ENCODE measurements at regions not wholly inside any gene's neighbourhood (a gene's known extent, or its start where the extent isn't known, plus 50 kb on each side); places are given as distances from the start of the nearest gene placed in this dataset.

DNA sequence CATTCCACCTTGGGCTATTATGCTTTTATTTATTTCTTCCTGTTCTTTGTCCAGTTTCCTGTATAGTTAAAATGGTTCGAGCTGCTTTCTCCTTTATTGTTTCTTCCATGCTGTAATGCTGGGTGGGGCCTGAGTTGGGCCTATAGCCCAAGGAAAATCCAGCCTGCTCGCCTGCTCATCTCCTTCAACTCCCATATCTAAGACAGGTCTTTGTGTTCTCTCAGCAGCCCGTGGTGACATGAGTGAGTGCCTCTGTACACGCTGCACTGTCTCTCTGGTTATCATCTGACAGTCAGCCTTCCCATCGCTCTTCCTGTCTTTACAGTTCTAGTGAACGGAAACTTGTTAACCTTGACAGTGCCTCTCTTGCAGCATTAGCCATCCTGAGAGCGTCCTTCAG lies 221.9 kb upstream of the SLC10A2 start:
- TF ChIP-seq POLR2A (IDR thresholded peaks at IDR 0.05; ENCODE audit: low read depth, low read length), result no peak
- no peak for TF ChIP-seq CTCF (conservative IDR thresholded peaks at IDR 0.05; ENCODE audit: low read depth, low read length)
- TF ChIP-seq RCOR1 (IDR thresholded peaks at IDR 0.05; ENCODE audit: insufficient replicate concordance, low read length), result no peak
- TF ChIP-seq MXI1 (IDR thresholded peaks at IDR 0.05; ENCODE audit: borderline replicate concordance, low read depth, low read length), result no peak
- no peak for TF ChIP-seq BHLHE40 (IDR thresholded peaks at IDR 0.05; ENCODE audit: low read depth, low read length)
- TF ChIP-seq NFE2L2 (IDR thresholded peaks at IDR 0.05; ENCODE audit: low read depth, low read length), result no peak
- no peak for TF ChIP-seq CHD1 (IDR thresholded peaks at IDR 0.05; ENCODE audit: low read depth, low read length)
- no peak for TF ChIP-seq USF2 (IDR thresholded peaks at IDR 0.05; ENCODE audit: low read depth, low read length)
- TF ChIP-seq CEBPB (IDR thresholded peaks at IDR 0.05; ENCODE audit: low read depth, low read length), result no peak
- TF ChIP-seq, protein P1, sequence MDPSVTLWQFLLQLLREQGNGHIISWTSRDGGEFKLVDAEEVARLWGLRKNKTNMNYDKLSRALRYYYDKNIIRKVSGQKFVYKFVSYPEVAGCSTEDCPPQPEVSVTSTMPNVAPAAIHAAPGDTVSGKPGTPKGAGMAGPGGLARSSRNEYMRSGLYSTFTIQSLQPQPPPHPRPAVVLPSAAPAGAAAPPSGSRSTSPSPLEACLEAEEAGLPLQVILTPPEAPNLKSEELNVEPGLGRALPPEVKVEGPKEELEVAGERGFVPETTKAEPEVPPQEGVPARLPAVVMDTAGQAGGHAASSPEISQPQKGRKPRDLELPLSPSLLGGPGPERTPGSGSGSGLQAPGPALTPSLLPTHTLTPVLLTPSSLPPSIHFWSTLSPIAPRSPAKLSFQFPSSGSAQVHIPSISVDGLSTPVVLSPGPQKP (IDR thresholded peaks at IDR 0.05; ENCODE audit: borderline replicate concordance, low read depth, low read length), result no peak
- no peak for TF ChIP-seq MAFK (IDR thresholded peaks at IDR 0.05; ENCODE audit: low read depth, low read length)
- no peak for TF ChIP-seq FOS (IDR thresholded peaks at IDR 0.05; ENCODE audit: low read depth, low read length)
- no peak for TF ChIP-seq RFX5 (IDR thresholded peaks at IDR 0.05; ENCODE audit: low read depth, low read length)
- TF ChIP-seq MAZ (IDR thresholded peaks at IDR 0.05; ENCODE audit: borderline replicate concordance, low read depth, low read length), result no peak

Measured in IMR-90 (cell line).